Esophagus muscularis mucosa (tissue), 4 donors: ENCODE measurements at regions not wholly inside any gene's neighbourhood (a gene's known extent, or its start where the extent isn't known, plus 50 kb on each side); places are given as distances from the start of the nearest gene placed in this dataset.

Experiments used
- DNase-seq: peaks from one replicate; pipeline ENCODE4 v3.0.0-alpha.2; 2017; ENCODE audit errors: extremely low spot score
- H3K27ac ChIP-seq, 4 donors: fragments of 200-600 bp; sonication (generic); replicated peaks in 1 of 4; 1 replicate in 3 of 4; 2 replicates in 1 of 4; pipeline ENCODE4 v1.5.1; 2016 to 2019; ENCODE audit warnings: mild to moderate bottlenecking in 1 of 4
- H3K27me3 ChIP-seq, 4 donors: fragments of 200-600 bp; sonication (generic); one replicate each; pipeline versions ENCODE4 v1.5.1 to v1.6.0; 2016 to 2019
- H3K36me3 ChIP-seq, 4 donors: fragments of 200-600 bp; sonication (generic); one replicate each; pipeline ENCODE4 v1.5.1; 2016 to 2019
- H3K4me1 ChIP-seq, 4 donors: fragments of 200-600 bp; sonication (generic); one replicate each; pipeline ENCODE4 v1.5.1; 2016 to 2019
- H3K4me3 ChIP-seq, 4 donors: fragments of 200-600 bp; sonication (generic); 1 replicate in 2 of 4; 2 replicates in 2 of 4; pipeline ENCODE4 v1.5.1; 2016 to 2019; ENCODE audit warnings: mild to moderate bottlenecking in 4 of 4, moderate library complexity in 1 of 4
- H3K9me3 ChIP-seq, 4 donors: fragments of 200-600 bp; sonication (generic); 1 replicate in 3 of 4; 2 replicates in 1 of 4; pipeline ENCODE4 v1.5.1; 2016 to 2019
- EP300 ChIP-seq: sonication (generic); formaldehyde crosslinking; IDR thresholded peaks from one replicate; pipeline ENCODE4 v1.6.1; 2017; ENCODE audit warnings: antibody characterized with exemption
- POLR2A ChIP-seq: fragments of 450-650 bp; IDR thresholded peaks from one replicate; pipeline ENCODE4 v1.6.1; 2017; ENCODE audit warnings: antibody characterized with exemption, moderate library complexity, mild to moderate bottlenecking, low read depth
- POLR2AphosphoS5 ChIP-seq, 2 donors: sonication (generic); formaldehyde crosslinking; IDR thresholded peaks; one replicate each; pipeline ENCODE4 v1.6.1; 2017; ENCODE audit warnings: antibody characterized with exemption in 2 of 2
- WGBS: methylation state at CpG from one replicate; pipeline ENCODE4 v1.1.5; 2018; 5-methylcytosine and 5-hydroxymethylcytosine counted together
- intact Hi-C: fragments of 100-400 bp; cut with DNase I; formaldehyde crosslinking; loops from one replicate; pipeline ENCODE4 v1.15.1; 2023
- TF ChIP-seq, protein P1 (sequence below), 3 experiments: fragments of 200-600 bp in 2 of 3; fragments of 450-650 bp in 1 of 3; sonication (generic) in 2 of 3; IDR thresholded peaks; one replicate each; pipeline ENCODE4 v1.5.1; 2017 to 2019; ENCODE audit warnings: antibody characterized with exemption in 3 of 3, mild to moderate bottlenecking in 2 of 3, moderate library complexity in 1 of 3

DNA sequence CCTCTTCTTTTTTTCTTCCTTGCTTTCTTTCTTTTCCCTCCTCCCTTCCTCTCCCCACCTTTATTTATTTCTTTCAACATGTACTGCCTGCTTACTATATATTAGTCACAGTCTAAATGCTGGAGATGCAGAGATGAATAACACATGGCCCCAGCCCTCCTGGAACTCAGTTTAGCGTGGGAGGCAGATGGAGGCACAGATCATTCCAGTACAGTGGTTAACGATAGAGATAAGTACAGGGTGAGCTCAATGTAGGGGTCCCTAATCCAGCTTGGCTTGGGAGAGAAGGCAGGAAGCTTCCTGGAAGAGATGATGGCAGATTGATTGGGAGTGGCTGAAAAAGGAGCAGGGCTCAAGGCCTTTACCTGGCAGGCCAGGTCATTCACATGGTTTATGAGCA is 55.6 kb upstream of the PPP2R5A start:
- DNase-seq: no peak
- TF ChIP-seq POLR2A: no peak
- TF ChIP-seq EP300: no peak
- no peak for TF ChIP-seq POLR2AphosphoS5 (IDR thresholded peaks at IDR 0.05)
- TF ChIP-seq, protein P1, sequence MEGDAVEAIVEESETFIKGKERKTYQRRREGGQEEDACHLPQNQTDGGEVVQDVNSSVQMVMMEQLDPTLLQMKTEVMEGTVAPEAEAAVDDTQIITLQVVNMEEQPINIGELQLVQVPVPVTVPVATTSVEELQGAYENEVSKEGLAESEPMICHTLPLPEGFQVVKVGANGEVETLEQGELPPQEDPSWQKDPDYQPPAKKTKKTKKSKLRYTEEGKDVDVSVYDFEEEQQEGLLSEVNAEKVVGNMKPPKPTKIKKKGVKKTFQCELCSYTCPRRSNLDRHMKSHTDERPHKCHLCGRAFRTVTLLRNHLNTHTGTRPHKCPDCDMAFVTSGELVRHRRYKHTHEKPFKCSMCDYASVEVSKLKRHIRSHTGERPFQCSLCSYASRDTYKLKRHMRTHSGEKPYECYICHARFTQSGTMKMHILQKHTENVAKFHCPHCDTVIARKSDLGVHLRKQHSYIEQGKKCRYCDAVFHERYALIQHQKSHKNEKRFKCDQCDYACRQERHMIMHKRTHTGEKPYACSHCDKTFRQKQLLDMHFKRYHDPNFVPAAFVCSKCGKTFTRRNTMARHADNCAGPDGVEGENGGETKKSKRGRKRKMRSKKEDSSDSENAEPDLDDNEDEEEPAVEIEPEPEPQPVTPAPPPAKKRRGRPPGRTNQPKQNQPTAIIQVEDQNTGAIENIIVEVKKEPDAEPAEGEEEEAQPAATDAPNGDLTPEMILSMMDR (IDR thresholded peaks at IDR 0.05): no peak
- WGBS: 64% methylated on average over 2 of the region's 2 CpGs
- Histone ChIP-seq H3K9me3 (no peaks in the 10 kb centered on the region), H3K4me3 (no peak overlapping the region), H3K27ac (no peak overlapping the region), H3K36me3 (no peaks in the 10 kb centered on the region), H3K27me3 (no peaks in the 10 kb centered on the region), H3K4me1 (peaks cover 7 to 16% (median 11%) of the 10 kb centered on the region in 4 donors)
- intact Hi-C loops: loop anchor here (10.0 kb wide), 1 partner anchor 65 kb away; no protein-coding TSS in a partner anchor

DNA sequence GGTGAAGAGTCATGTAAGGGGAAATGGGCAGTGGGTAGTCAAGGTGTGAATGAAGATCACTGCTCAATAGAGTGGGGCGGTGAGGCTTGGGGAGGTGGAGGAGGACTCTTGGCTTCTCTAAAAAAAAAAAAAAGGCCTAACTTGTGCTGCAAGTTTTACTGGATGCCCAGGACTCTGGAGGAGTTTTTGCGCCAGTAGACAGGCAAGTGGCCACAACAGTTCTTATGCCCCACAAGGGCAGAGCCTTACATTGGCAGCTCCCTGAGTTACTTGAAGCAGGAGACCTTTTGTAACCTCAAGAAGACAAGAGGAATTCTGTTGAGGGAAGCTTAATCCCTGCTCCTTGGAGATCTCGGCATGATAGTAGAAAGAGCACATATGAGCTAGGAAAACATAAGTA is 54.9 kb upstream of the PPP2R5A start:
- no peak overlapping the region for H3K27ac ChIP-seq
- no peaks in the 10 kb centered on the region for H3K9me3 ChIP-seq
- H3K36me3 ChIP-seq: no peaks in the 10 kb centered on the region
- DNase-seq: no peak
- intact Hi-C loops: loop anchor here (10.0 kb wide), 1 partner anchor 66 kb away; no protein-coding TSS in a partner anchor
- TF ChIP-seq EP300 (no peak), POLR2AphosphoS5 (IDR thresholded peaks at IDR 0.05) (no peak), POLR2A (no peak)
- TF ChIP-seq, protein P1 (IDR thresholded peaks at IDR 0.05): no peak
- H3K27me3 ChIP-seq: no peaks in the 10 kb centered on the region
- WGBS: 99% methylated on average over 3 of the region's 3 CpGs
- H3K4me3 ChIP-seq: no peak overlapping the region
- peaks cover 14 to 21% (median 17%) of the 10 kb centered on the region in 4 donors for H3K4me1 ChIP-seq

DNA sequence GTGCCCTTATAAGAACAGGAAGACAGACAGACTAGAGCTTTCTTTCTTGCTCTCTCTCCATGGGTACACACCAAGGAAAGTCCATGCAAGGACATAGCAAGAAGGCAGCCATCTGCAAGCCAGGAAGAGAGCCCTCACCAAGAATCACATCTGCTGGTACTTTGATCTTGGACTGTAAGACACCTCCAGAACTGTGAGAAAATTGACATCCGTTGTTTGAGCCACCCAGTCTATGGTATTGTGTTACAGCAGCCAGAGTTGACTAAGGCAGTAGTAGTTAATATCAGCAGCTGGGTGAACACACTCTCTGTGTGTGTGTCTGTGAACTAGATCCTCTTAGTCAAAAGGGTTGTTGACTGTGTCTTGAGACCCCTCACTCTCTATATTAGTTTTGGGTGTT is 53.8 kb upstream of the PPP2R5A start:
- H3K27me3 ChIP-seq: no peaks in the 10 kb centered on the region
- TF ChIP-seq POLR2A: no peak
- no peak for TF ChIP-seq EP300
- no peak for TF ChIP-seq POLR2AphosphoS5 (IDR thresholded peaks at IDR 0.05)
- TF ChIP-seq, protein P1 (IDR thresholded peaks at IDR 0.05): no peak
- DNase-seq: no peak
- no peak overlapping the region for H3K4me3 ChIP-seq
- H3K9me3 ChIP-seq: no peaks in the 10 kb centered on the region
- intact Hi-C loops: loop anchor here (10.0 kb wide), 1 partner anchor 67 kb away; no protein-coding TSS in a partner anchor
- WGBS: 100% methylated on average over 1 of the region's 1 CpG
- no peak overlapping the region for H3K27ac ChIP-seq
- peaks cover 14 to 20% (median 17%) of the 10 kb centered on the region in 4 donors for H3K4me1 ChIP-seq
- H3K36me3 ChIP-seq: no peaks in the 10 kb centered on the region

DNA sequence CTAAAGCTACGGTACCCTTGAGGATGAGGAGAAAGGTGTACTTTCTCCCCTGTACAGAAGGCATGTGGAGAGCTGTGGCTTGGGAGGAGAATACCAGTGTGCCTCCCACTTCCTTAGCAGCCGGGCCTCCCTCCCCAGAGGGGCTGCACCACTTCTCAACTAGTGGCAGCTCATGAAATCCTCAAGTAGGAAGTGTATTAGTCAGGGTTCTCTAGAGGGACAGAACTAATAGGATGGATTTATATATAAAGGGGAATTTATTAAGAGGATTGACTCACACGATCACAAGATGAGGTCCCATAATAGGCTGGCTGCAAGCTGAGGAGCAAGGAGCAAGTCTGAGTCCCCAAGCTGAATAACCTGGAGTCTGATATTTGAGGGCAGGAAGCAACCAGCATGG is 53.1 kb upstream of the PPP2R5A start:
- TF ChIP-seq EP300: no peak
- TF ChIP-seq, protein P1 (IDR thresholded peaks at IDR 0.05): no peak
- no peak for TF ChIP-seq POLR2AphosphoS5 (IDR thresholded peaks at IDR 0.05)
- TF ChIP-seq POLR2A: no peak
- no peak overlapping the region for H3K27ac ChIP-seq
- no peaks in the 10 kb centered on the region for H3K27me3 ChIP-seq
- DNase-seq: no peak
- no peaks in the 10 kb centered on the region for H3K36me3 ChIP-seq
- intact Hi-C loops: loop anchor here (10.0 kb wide), 1 partner anchor 67 kb away; no protein-coding TSS in a partner anchor
- WGBS: 81% methylated on average over 3 of the region's 3 CpGs
- no peaks in the 10 kb centered on the region for H3K9me3 ChIP-seq
- H3K4me3 ChIP-seq: no peak overlapping the region
- peaks cover 14 to 20% (median 17%) of the 10 kb centered on the region in 4 donors for H3K4me1 ChIP-seq

DNA sequence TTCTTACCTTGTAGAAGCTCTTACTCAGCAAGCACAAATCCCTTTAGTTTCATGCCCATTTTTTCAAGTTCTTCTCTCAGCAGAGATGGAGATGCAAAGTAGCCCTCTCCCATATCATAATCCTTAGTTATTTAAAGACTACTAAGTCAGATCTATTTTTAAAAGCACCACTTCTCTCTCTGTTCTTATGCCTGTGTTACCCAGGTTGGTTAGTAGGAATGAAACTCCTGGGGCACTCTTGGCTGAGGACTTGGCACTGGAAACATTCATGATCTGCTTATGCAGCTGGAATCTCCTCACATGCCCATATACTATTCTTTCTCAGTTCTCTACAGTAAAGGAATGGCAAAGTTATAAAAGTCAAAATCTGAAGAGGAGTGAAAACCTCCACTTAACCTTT is 51.9 kb upstream of the PPP2R5A start:
- H3K9me3 ChIP-seq: no peaks in the 10 kb centered on the region
- no peak overlapping the region for H3K27ac ChIP-seq
- H3K4me3 ChIP-seq: no peak overlapping the region
- DNase-seq: no peak
- H3K4me1 ChIP-seq: peaks cover 17 to 23% (median 20%) of the 10 kb centered on the region in 4 donors
- no peaks in the 10 kb centered on the region for H3K27me3 ChIP-seq
- H3K36me3 ChIP-seq: no peaks in the 10 kb centered on the region
- TF ChIP-seq, protein P1 (IDR thresholded peaks at IDR 0.05): no peak
- TF ChIP-seq POLR2A: no peak
- TF ChIP-seq POLR2AphosphoS5 (IDR thresholded peaks at IDR 0.05): no peak
- no peak for TF ChIP-seq EP300
- intact Hi-C loops: loop anchor here (10.0 kb wide), 1 partner anchor 69 kb away; no protein-coding TSS in a partner anchor
